ENCODE measurements at regions not wholly inside any gene's neighbourhood (a gene's known extent, or its start where the extent isn't known, plus 50 kb on each side); places are given as distances from the start of the nearest gene placed in this dataset.

GRCh38 chr1:94611681-94612475 lies 70.3 kb upstream of the F3 start:
- no peaks in the 10 kb centered on the region for H4K20me1 ChIP-seq (ENCODE audit: insufficient read depth)
- in situ Hi-C loops (cut with MboI) = no loop called here
- H3K4me2 ChIP-seq (ENCODE audit: unreplicated experiment) = no peak overlapping the region
- no peaks in the 10 kb centered on the region for H3K9me3 ChIP-seq (ENCODE audit: low read depth)
- H3K79me2 ChIP-seq (ENCODE audit: insufficient read depth) = no peaks in the 10 kb centered on the region
- H3K36me3 ChIP-seq (ENCODE audit: low read depth) = no peaks in the 10 kb centered on the region
- H3K27ac ChIP-seq = no peak overlapping the region
- H3F3A ChIP-seq (ENCODE audit: insufficient read depth) = no peaks in the 10 kb centered on the region
- no peak overlapping the region for H3K9ac ChIP-seq
- TF ChIP-seq EZH2phosphoT487 (IDR thresholded peaks at IDR 0.05; ENCODE audit: insufficient read depth, low read depth) = no peak
- no peak for TF ChIP-seq EZH2 (IDR thresholded peaks at IDR 0.05; ENCODE audit: insufficient read depth, poor library complexity, severe bottlenecking)
- no peak overlapping the region for H2AFZ ChIP-seq
- no peaks in the 10 kb centered on the region for H3K9me2 ChIP-seq (ENCODE audit: insufficient read depth)
- WGBS, 2 experiments (ENCODE audit: low coverage in 1 of 2, low lambda C conversion rate in 2 of 2, missing lambda C conversion rate in 2 of 2) = 83 to 84% methylated on average over 7 of the region's 7 CpGs
- no peak overlapping the region for H3K4me3 ChIP-seq
- no peak for DNase-seq
- peaks cover 13% of the 10 kb centered on the region for H3K4me1 ChIP-seq (ENCODE audit: insufficient read depth)
- no peaks in the 10 kb centered on the region for H3K27me3 ChIP-seq (replicated peaks; ENCODE audit: insufficient read depth)

- no peak overlapping the region for H3K4me3 ChIP-seq
- H3F3A ChIP-seq (ENCODE audit: insufficient read depth) = peaks cover 7% of the 10 kb centered on the region
- no peaks in the 10 kb centered on the region for H3K9me3 ChIP-seq (ENCODE audit: low read depth)
- H3K9ac ChIP-seq = no peak overlapping the region
- in situ Hi-C loops (cut with MboI) = no loop called here
- no peaks in the 10 kb centered on the region for H4K20me1 ChIP-seq (ENCODE audit: insufficient read depth)
- H3K4me2 ChIP-seq (ENCODE audit: unreplicated experiment) = no peak overlapping the region
- no peak overlapping the region for H2AFZ ChIP-seq
- no peak for TF ChIP-seq EZH2 (IDR thresholded peaks at IDR 0.05; ENCODE audit: insufficient read depth, poor library complexity, severe bottlenecking)
- TF ChIP-seq EZH2phosphoT487 (IDR thresholded peaks at IDR 0.05; ENCODE audit: insufficient read depth, low read depth) = no peak
- no peaks in the 10 kb centered on the region for H3K9me2 ChIP-seq (ENCODE audit: insufficient read depth)
- H3K27me3 ChIP-seq (replicated peaks; ENCODE audit: insufficient read depth) = no peaks in the 10 kb centered on the region
- 96 to 98% methylated on average over 8 of the region's 8 CpGs for WGBS, 2 experiments (ENCODE audit: low coverage in 1 of 2, low lambda C conversion rate in 2 of 2, missing lambda C conversion rate in 2 of 2)
- no peak for DNase-seq
- no peaks in the 10 kb centered on the region for H3K79me2 ChIP-seq (ENCODE audit: insufficient read depth)
- no peak overlapping the region for H3K27ac ChIP-seq
- peaks cover 10% of the 10 kb centered on the region for H3K4me1 ChIP-seq (ENCODE audit: insufficient read depth)
- no peaks in the 10 kb centered on the region for H3K36me3 ChIP-seq (ENCODE audit: low read depth)
Measured at GRCh38 chr1:94609619-94610018, 68.1 kb upstream of the F3 start.

- H4K20me1 ChIP-seq (ENCODE audit: insufficient read depth) = no peaks in the 10 kb centered on the region
- H2AFZ ChIP-seq = no peak overlapping the region
- no peaks in the 10 kb centered on the region for H3K27me3 ChIP-seq (replicated peaks; ENCODE audit: insufficient read depth)
- no peak overlapping the region for H3K9ac ChIP-seq
- 92% methylated on average over 9 of the region's 9 CpGs for WGBS, 2 experiments (ENCODE audit: low coverage in 1 of 2, low lambda C conversion rate in 2 of 2, missing lambda C conversion rate in 2 of 2)
- H3K36me3 ChIP-seq (ENCODE audit: low read depth) = no peaks in the 10 kb centered on the region
- H3K27ac ChIP-seq = no peak overlapping the region
- TF ChIP-seq EZH2 (IDR thresholded peaks at IDR 0.05; ENCODE audit: insufficient read depth, poor library complexity, severe bottlenecking) (no peak), EZH2phosphoT487 (IDR thresholded peaks at IDR 0.05; ENCODE audit: insufficient read depth, low read depth) (no peak)
- in situ Hi-C loops (cut with MboI) = no loop called here
- peaks cover 10% of the 10 kb centered on the region for H3K4me1 ChIP-seq (ENCODE audit: insufficient read depth)
- H3K4me3 ChIP-seq = no peak overlapping the region
- no peak for DNase-seq
- no peaks in the 10 kb centered on the region for H3K9me2 ChIP-seq (ENCODE audit: insufficient read depth)
- H3K4me2 ChIP-seq (ENCODE audit: unreplicated experiment) = no peak overlapping the region
- H3K9me3 ChIP-seq (ENCODE audit: low read depth) = no peaks in the 10 kb centered on the region
- H3K79me2 ChIP-seq (ENCODE audit: insufficient read depth) = no peaks in the 10 kb centered on the region
- peaks cover 7% of the 10 kb centered on the region for H3F3A ChIP-seq (ENCODE audit: insufficient read depth)
Measured at GRCh38 chr1:94608852-94609530, 67.4 kb upstream of the F3 start.

GRCh38 chr1:94608142-94608851 lies 66.7 kb upstream of the F3 start:
- peaks cover 10% of the 10 kb centered on the region for H3K4me1 ChIP-seq (ENCODE audit: insufficient read depth)
- H3K4me2 ChIP-seq (ENCODE audit: unreplicated experiment) = no peak overlapping the region
- no peak overlapping the region for H2AFZ ChIP-seq
- WGBS, 2 experiments (ENCODE audit: low coverage in 1 of 2, low lambda C conversion rate in 2 of 2, missing lambda C conversion rate in 2 of 2) = 82 to 84% methylated on average over 9 to 10 of the region's 10 CpGs
- no peak for DNase-seq
- H3F3A ChIP-seq (ENCODE audit: insufficient read depth) = peaks cover 8% of the 10 kb centered on the region
- H3K27ac ChIP-seq = no peak overlapping the region
- in situ Hi-C loops (cut with MboI) = no loop called here
- no peaks in the 10 kb centered on the region for H3K9me3 ChIP-seq (ENCODE audit: low read depth)
- H3K9ac ChIP-seq = no peak overlapping the region
- no peaks in the 10 kb centered on the region for H3K36me3 ChIP-seq (ENCODE audit: low read depth)
- no peaks in the 10 kb centered on the region for H3K79me2 ChIP-seq (ENCODE audit: insufficient read depth)
- no peaks in the 10 kb centered on the region for H3K9me2 ChIP-seq (ENCODE audit: insufficient read depth)
- TF ChIP-seq EZH2 (IDR thresholded peaks at IDR 0.05; ENCODE audit: insufficient read depth, poor library complexity, severe bottlenecking) = no peak
- no peak for TF ChIP-seq EZH2phosphoT487 (IDR thresholded peaks at IDR 0.05; ENCODE audit: insufficient read depth, low read depth)
- H3K4me3 ChIP-seq = no peak overlapping the region
- no peaks in the 10 kb centered on the region for H3K27me3 ChIP-seq (replicated peaks; ENCODE audit: insufficient read depth)
- H4K20me1 ChIP-seq (ENCODE audit: insufficient read depth) = no peaks in the 10 kb centered on the region
